ENCODE measurements at regions not wholly inside any gene's neighbourhood (a gene's known extent, or its start where the extent isn't known, plus 50 kb on each side); places are given as distances from the start of the nearest gene placed in this dataset.

DNA sequence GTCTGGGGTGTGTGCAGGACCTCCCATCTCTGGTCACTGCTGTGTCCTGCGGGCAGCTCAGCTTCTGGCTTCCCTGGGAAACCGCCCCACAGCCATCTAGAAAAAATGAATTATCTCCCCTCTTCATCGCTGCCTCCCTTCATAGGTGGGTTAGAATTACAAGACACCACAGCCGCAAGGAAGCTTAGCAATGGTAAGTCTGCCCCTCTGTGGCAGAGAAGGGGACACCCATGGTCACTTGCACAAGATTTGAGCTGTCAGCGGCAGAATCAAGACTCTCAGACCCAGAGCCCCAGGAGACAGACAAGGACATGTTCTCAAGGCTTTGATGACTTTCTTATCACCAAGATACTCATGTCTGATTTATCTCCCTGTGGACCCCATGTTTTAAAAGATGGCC is 110.8 kb upstream of the PABPC3 start:
- TF ChIP-seq ZNF274 (CRISPR knock-in tag; IDR thresholded peaks at IDR 0.05) (no peak), MTF1 (CRISPR knock-in tag; IDR thresholded peaks at IDR 0.05) (no peak), ZNF549 (CRISPR knock-in tag; IDR thresholded peaks at IDR 0.05) (no peak), SALL2 (CRISPR knock-in tag; IDR thresholded peaks at IDR 0.05) (no peak)
